ENCODE measurements at regions not wholly inside any gene's neighbourhood (a gene's known extent, or its start where the extent isn't known, plus 50 kb on each side); places are given as distances from the start of the nearest gene placed in this dataset.

DNA sequence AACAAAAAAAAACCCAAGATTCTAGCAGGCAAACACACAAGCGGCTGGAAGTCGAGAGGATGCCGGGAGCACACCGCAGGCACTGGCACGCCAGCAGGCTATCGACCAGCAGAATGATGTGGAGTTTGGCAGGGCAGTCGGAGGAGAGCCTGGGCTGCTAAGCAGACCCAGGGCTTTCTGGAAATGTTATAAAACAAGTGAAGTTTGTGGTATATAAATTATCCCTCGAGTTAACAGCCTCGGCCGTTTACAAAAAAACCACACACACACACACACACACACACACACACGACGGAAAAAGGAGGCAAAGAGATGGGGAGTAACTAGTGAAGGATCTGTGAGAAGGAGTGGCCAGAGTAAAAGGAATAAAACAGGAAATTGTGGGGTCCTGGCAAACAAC, 87.2 kb upstream of the IVNS1ABP start:
- TF ChIP-seq, protein P1, sequence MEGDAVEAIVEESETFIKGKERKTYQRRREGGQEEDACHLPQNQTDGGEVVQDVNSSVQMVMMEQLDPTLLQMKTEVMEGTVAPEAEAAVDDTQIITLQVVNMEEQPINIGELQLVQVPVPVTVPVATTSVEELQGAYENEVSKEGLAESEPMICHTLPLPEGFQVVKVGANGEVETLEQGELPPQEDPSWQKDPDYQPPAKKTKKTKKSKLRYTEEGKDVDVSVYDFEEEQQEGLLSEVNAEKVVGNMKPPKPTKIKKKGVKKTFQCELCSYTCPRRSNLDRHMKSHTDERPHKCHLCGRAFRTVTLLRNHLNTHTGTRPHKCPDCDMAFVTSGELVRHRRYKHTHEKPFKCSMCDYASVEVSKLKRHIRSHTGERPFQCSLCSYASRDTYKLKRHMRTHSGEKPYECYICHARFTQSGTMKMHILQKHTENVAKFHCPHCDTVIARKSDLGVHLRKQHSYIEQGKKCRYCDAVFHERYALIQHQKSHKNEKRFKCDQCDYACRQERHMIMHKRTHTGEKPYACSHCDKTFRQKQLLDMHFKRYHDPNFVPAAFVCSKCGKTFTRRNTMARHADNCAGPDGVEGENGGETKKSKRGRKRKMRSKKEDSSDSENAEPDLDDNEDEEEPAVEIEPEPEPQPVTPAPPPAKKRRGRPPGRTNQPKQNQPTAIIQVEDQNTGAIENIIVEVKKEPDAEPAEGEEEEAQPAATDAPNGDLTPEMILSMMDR (IDR thresholded peaks at IDR 0.05; ENCODE audit: control insufficient read depth, extremely low read depth, insufficient read depth): no peak
- no peak for DNase-seq (ENCODE audit: low read depth)
- peak overlapping the region; percentile 43 for H3K4me3 ChIP-seq (ENCODE audit: low read depth, low read length)

DNA sequence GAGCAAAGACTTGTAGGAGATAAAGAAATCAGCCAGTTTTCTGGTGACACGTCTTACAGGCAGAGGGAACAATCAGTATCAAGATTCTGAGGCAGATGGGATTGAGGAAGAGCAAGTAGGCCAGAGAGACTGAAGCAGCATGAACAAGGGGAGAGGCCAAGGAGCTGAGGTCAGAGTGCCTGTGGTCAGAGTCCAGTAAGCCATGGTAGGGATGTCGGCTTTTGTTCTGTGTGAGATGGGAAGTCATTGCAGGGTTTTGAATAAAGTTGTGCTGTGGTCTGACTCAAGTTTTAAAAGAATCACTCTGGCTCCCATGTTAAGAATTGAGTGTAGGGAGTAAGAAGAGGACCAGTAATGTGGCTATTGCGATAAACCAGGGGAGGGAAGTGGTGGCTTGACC, 85.9 kb upstream of the IVNS1ABP start:
- TF ChIP-seq, protein P1 (IDR thresholded peaks at IDR 0.05; ENCODE audit: control insufficient read depth, extremely low read depth, insufficient read depth): no peak
- DNase-seq (ENCODE audit: low read depth): no peak
- no peak overlapping the region for H3K4me3 ChIP-seq (ENCODE audit: low read depth, low read length)

DNA sequence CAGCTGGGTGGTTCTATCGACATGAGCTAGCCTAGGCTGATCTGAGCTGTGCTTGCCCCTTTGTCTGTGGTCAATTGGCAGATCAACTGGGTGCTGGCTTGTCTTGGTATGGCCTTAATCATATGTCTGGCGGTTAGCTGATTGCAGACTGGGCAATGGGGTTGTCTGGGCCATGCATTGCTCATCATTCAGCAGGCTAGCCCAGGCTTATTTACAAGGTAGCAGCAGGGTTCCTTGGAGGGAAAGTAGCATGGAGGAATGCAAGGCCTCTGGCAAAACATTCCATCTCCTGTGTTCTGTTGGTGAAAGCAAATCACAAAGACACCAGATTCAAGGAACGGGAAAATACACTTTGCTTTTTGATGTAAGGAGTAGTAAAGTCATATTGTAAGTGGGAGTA, 84.0 kb upstream of the IVNS1ABP start:
- no peak for DNase-seq (ENCODE audit: low read depth)
- no peak overlapping the region for H3K4me3 ChIP-seq (ENCODE audit: low read depth, low read length)

DNA sequence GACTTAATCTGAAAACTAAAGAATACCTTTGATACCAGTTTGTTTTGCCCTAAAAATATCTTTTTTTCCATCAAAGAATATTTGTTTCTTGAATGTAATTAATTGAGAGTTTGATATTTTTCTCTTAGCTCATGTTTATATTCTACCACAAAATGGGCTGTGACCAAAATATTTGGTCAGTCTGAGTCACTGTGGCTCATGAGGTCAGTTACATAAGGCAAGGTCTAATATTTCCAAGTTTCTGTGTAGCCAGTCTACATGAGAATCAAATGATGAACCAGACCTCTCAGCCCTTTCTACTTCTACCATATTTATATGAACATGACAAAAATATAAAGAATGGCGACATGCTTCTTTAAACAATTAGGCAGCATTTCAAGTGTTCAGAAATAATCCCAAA, 83.0 kb upstream of the IVNS1ABP start:
- H3K4me3 ChIP-seq (ENCODE audit: low read depth, low read length): no peak overlapping the region
- DNase-seq (ENCODE audit: low read depth): no peak
- TF ChIP-seq, protein P1 (IDR thresholded peaks at IDR 0.05; ENCODE audit: control insufficient read depth, extremely low read depth, insufficient read depth): no peak

More for the DNA sequence above, 84.0 kb upstream of the IVNS1ABP start:
- TF ChIP-seq, protein P1 (IDR thresholded peaks at IDR 0.05; ENCODE audit: control insufficient read depth, extremely low read depth, insufficient read depth): no peak

DNA sequence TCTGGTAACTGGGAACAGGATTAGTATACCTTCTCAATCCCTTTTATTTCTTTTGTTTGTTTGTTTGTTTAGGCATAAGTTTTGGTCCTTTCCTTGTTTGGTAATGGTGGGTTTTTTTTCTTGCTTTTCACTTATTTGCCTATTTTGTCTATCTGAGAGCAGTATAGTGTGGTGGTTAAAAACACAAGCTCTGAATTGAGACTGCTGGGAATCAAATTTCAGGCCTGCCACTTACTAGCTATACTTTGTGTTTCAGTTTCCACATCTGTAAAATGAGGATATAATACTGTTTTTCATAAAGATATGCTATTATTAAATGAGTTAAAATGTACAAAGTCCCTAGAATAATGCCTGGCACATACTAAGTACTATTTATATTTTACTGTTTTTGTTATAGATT, 81.6 kb upstream of the IVNS1ABP start:
- no peak overlapping the region for H3K4me3 ChIP-seq (ENCODE audit: low read depth, low read length)
- DNase-seq (ENCODE audit: low read depth): no peak
- TF ChIP-seq, protein P1 (IDR thresholded peaks at IDR 0.05; ENCODE audit: control insufficient read depth, extremely low read depth, insufficient read depth): no peak

DNA sequence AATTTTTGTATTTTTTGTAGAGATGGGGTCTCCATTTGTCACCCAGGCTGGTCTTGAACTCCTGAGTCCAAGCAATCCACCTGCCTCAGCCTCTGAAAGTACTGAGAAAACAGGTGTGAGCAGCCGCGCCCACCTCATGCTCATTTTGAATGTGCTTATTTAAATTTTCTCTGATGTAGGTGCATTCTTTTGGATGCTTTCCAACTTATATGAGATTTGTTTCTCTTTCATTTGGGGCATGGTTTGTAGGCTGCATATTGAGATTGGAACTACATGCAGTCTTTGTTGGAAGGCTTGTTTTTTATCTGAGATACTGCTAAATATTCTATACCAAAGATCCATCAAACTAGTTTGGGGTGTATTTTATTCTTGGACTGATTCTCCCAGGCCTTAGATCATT, 81.0 kb upstream of the IVNS1ABP start:
- TF ChIP-seq, protein P1 (IDR thresholded peaks at IDR 0.05; ENCODE audit: control insufficient read depth, extremely low read depth, insufficient read depth): no peak
- DNase-seq (ENCODE audit: low read depth): no peak
- no peak overlapping the region for H3K4me3 ChIP-seq (ENCODE audit: low read depth, low read length)

DNA sequence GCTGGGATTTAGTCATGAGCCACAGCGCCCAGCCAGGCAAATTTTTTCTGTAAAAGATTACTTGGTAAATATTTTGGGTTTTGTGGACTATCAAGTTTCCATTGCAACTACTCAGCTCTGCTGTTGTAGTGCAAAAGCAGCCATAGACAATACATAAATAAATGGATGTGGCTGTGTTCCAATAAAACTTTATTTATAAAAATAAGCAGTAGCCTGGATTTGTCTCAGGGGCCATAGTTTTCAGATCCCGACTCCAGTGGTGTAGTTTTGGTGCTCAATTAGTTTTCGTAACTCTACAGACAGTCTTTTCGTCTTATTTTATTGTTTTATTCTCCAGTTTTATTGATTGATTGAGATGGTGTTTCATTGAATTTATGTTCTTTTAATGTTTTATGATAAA, 80.1 kb upstream of the IVNS1ABP start:
- no peak for DNase-seq (ENCODE audit: low read depth)
- TF ChIP-seq, protein P1 (IDR thresholded peaks at IDR 0.05; ENCODE audit: control insufficient read depth, extremely low read depth, insufficient read depth): no peak
- H3K4me3 ChIP-seq (ENCODE audit: low read depth, low read length): no peak overlapping the region
